Astrocyte (in vitro differentiated cells and primary cell): ENCODE measurements at regions not wholly inside any gene's neighbourhood (a gene's known extent, or its start where the extent isn't known, plus 50 kb on each side); places are given as distances from the start of the nearest gene placed in this dataset.

Experiments
- CTCF ChIP-seq: IDR thresholded peaks from 2 replicates; pipeline ENCODE4 v1.5.1; 2011; ENCODE audit warnings: low read depth, mild to moderate bottlenecking, inconsistent platforms, low read length, moderate library complexity; ENCODE audit not compliant: insufficient read depth
- EZH2 ChIP-seq: IDR thresholded peaks from 2 replicates; pipeline ENCODE4 v1.6.1; 2012; ENCODE audit warnings: mild to moderate bottlenecking, low read length, inconsistent platforms; ENCODE audit not compliant: insufficient read depth

- TF ChIP-seq CTCF, result no peak
- no peak for TF ChIP-seq EZH2
Measured at GRCh38 chr13:111922086-111922485, 144.9 kb upstream of the SOX1 start.
